ENCODE measurements at regions not wholly inside any gene's neighbourhood (a gene's known extent, or its start where the extent isn't known, plus 50 kb on each side); places are given as distances from the start of the nearest gene placed in this dataset.
"Not testable (repeated sequence)": the region's sequence is repeated elsewhere in the genome, so short reads cannot be mapped to it uniquely, and the experiment has no call there.

DNA sequence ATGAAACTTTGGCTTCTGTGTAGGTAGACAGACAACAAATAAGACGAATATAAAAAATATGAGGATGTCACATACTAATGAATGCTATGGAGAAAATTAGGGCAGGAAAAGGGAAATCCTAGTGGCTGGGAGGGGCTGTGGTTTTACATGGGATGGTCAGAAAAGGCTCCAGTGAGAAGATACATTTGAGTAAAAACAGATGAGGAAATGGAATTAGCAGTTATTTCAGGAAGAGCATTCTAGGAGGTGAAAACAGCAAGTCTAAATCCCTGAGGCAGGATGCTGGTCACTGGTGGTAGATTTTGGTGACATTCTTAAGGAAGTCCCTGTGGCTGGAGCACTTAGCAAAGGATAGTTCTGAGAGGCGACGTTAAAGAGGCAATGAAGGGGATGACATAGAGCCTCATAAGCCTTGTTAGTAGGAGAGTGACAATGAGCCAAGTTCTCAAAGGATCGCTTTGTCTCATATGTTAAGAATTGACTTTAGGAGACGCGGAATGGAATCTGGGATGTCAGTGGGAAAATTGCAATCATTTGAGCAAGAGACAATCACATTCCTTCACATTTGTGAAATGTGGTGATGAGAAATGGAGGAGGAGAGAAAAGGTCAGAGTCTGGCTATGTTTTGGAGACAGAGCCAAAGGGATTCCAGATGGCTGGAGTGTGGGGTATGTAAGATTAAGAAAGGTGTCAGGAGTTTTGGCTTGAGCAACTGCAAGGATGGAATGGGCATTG lies 384.7 kb upstream of the FZD8 start:
- no peak for ATAC-seq
- DNase-seq: no peak
- Mint-ChIP-seq H3K27me3 (no peaks in the 10 kb centered on the region), H3K9me3 (peaks cover 3% of the 10 kb centered on the region), H3K27ac (no peak overlapping the region), H3K4me3 (no peak overlapping the region), H3K36me3 (ENCODE audit: low read depth) (no peaks in the 10 kb centered on the region), H3K4me1 (no peaks in the 10 kb centered on the region)

DNA sequence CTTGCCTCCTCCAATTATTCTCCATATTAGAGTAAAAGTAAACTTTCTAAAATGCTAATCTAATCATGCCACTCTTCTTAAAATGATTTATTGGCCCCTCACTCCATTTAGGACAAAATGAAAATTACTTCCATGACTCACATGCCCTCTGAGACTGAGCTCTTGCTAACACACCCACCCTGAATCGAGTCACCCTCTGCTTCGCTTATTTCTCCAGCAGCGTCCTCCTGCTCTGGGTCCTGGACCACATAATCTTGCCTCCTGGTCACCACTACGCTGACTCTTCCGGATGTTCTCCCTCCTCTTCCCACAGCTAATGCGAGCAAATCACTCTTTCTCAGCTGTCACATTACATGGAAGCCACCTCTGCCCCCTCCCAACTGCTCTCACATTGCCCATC lies 384.0 kb upstream of the FZD8 start:
- Mint-ChIP-seq H3K27me3 (no peaks in the 10 kb centered on the region), H3K36me3 (ENCODE audit: low read depth) (no peaks in the 10 kb centered on the region), H3K27ac (no peak overlapping the region), H3K4me3 (no peak overlapping the region), H3K4me1 (no peaks in the 10 kb centered on the region), H3K9me3 (peaks cover 3% of the 10 kb centered on the region)
- DNase-seq (no peak), ATAC-seq (no peak)

GRCh38 chr10:36023939-36024338 lies 381.8 kb upstream of the FZD8 start:
- peaks cover 3% of the 10 kb centered on the region for H3K9me3 Mint-ChIP-seq
- no peaks in the 10 kb centered on the region for H3K36me3 Mint-ChIP-seq (ENCODE audit: low read depth)
- no peak overlapping the region for H3K4me3 Mint-ChIP-seq
- ATAC-seq (no peak), DNase-seq (no peak)
- H3K27ac Mint-ChIP-seq: no peak overlapping the region
- no peaks in the 10 kb centered on the region for H3K27me3 Mint-ChIP-seq
- H3K4me1 Mint-ChIP-seq: no peaks in the 10 kb centered on the region

DNA sequence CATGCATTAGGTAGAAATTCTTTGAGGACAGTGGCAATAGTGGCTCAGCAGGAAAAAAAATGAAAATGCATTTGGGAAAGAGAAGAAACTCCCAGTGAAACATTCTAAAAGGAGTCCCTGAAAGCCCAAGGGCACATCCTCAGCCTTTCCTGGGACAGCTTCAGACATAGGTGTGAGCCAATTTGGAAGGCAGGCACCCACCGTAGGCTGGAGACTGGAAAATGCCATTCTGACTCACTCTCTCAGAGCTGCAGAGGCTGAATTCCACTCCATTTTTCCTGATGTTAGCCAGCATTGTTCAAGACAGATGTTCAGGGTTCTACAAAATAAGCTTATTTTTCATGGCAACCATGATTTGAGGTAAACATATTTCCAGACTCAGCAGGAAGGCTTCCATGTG lies 379.0 kb upstream of the FZD8 start:
- no peaks in the 10 kb centered on the region for H3K36me3 Mint-ChIP-seq (ENCODE audit: low read depth)
- H3K27me3 Mint-ChIP-seq: no peaks in the 10 kb centered on the region
- no peak for ATAC-seq
- no peak overlapping the region for H3K27ac Mint-ChIP-seq
- H3K9me3 Mint-ChIP-seq: peaks cover 1% of the 10 kb centered on the region
- no peaks in the 10 kb centered on the region for H3K4me1 Mint-ChIP-seq
- DNase-seq: no peak
- no peak overlapping the region for H3K4me3 Mint-ChIP-seq

DNA sequence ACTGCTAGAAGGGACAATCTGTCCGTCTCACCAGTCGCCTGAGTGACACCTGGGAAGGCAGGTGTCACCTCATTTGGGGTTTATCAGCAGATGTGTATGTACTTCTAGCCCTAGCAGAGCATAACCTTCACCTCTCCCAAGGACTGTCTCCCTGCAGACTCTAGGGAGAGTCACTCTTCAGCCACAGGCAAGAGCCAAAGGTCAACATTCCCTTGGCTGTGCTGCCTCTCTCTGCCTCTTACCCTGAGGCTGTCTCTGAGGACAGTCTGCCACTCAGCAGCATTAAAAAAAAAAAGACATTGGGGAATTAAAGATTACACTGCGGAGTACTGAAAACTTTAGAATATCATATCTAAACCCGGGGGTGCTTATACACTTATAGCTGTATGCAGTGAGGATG lies 377.7 kb upstream of the FZD8 start:
- Mint-ChIP-seq H3K4me3 (no peak overlapping the region), H3K9me3 (no peaks in the 10 kb centered on the region), H3K27ac (no peak overlapping the region), H3K36me3 (ENCODE audit: low read depth) (no peaks in the 10 kb centered on the region), H3K27me3 (no peaks in the 10 kb centered on the region), H3K4me1 (no peaks in the 10 kb centered on the region)
- no peak for ATAC-seq
- no peak for DNase-seq

DNA sequence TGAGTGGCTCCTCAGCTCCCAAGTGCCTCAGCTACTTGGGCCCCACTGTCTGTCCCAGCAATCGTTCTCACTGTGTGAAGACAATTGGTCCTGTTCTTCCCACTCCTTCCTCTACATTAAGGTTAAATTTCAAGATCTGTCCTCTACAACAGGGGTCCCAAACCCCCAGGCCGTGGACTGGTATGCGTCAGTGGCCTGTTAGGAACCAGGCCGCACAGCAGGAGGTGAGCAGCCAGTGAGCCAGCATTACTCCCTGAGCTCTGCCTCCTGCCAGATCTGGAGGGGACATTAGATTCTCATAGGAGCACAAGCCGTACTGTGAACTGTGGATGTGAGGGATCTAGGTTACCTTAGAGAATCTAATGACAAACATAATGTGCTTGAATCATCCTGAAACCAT lies 376.9 kb upstream of the FZD8 start:
- DNase-seq: no peak
- Mint-ChIP-seq H3K27me3 (no peaks in the 10 kb centered on the region), H3K36me3 (ENCODE audit: low read depth) (no peaks in the 10 kb centered on the region), H3K4me3 (no peak overlapping the region), H3K27ac (no peak overlapping the region), H3K4me1 (no peaks in the 10 kb centered on the region), H3K9me3 (no peaks in the 10 kb centered on the region)
- ATAC-seq: no peak

DNA sequence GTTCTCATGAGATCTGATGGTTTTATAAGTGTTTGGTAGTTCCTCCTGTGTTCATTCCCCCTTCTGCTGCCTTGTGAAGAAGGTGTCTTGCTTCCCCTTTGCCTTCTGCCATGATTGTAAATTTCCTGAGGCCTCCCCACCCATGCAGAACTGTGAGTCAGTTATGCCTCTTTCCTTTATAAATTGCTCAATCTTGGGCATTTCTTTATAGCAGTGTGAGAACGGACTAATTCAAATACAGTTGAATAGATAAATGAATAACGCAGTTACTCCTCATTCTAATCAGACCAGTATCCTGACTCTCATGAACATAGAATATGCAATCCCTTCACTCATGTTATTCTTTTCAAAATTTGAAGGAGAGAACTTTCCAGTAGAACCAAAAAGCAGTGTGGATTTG lies 375.0 kb upstream of the FZD8 start:
- H3K9me3 Mint-ChIP-seq: no peaks in the 10 kb centered on the region
- ATAC-seq (no peak), DNase-seq (no peak)
- H3K4me3 Mint-ChIP-seq: no peak overlapping the region
- no peak overlapping the region for H3K27ac Mint-ChIP-seq
- no peaks in the 10 kb centered on the region for H3K27me3 Mint-ChIP-seq
- H3K4me1 Mint-ChIP-seq: no peaks in the 10 kb centered on the region
- no peaks in the 10 kb centered on the region for H3K36me3 Mint-ChIP-seq (ENCODE audit: low read depth)

- Mint-ChIP-seq H3K4me3 (no peak overlapping the region), H3K27ac (no peak overlapping the region), H3K9me3 (peaks cover 7% of the 10 kb centered on the region), H3K4me1 (no peaks in the 10 kb centered on the region), H3K27me3 (no peaks in the 10 kb centered on the region), H3K36me3 (ENCODE audit: low read depth) (no peaks in the 10 kb centered on the region)
- DNase-seq: no peak
- no peak for ATAC-seq
These were observed 365.3 kb upstream of the FZD8 start for GRCh38 chr10:36007369-36007768.

- Mint-ChIP-seq H3K4me3 (no peak overlapping the region), H3K4me1 (no peaks in the 10 kb centered on the region), H3K9me3 (peaks cover 7% of the 10 kb centered on the region), H3K27me3 (no peaks in the 10 kb centered on the region), H3K36me3 (ENCODE audit: low read depth) (no peaks in the 10 kb centered on the region), H3K27ac (no peak overlapping the region)
- DNase-seq: no peak
- no peak for ATAC-seq
These were observed 361.6 kb upstream of the FZD8 start for GRCh38 chr10:36003688-36004087.

DNA sequence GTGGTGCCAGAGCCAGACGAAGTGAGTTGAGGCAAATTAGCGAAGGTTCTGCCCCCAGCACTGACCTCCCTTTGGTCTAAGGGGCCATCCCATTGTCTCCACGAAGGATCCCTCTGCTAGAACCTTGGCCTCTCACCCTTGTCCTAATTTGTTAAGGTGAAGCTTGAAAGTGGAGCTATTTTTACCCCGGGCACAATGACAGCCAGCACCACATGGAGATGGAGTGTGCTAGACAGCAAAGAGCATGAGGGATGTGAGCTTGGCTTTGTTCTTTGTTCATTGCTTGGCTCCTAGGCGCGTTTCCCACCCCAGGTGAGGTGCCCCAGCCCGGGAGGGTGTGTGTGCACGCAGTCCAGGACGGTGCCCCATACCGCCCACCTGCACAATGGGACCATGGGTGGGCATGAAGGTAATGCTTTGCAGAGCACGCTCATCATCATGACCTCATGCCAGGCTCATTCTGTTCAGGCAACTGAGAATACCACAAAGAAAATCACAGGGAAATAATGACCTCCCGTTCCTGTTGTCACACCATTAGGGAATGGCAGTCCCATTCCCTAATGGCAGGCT lies 361.0 kb upstream of the FZD8 start:
- H3K27me3 Mint-ChIP-seq: no peaks in the 10 kb centered on the region
- no peak for ATAC-seq
- no peaks in the 10 kb centered on the region for H3K36me3 Mint-ChIP-seq (ENCODE audit: low read depth)
- no peak overlapping the region for H3K27ac Mint-ChIP-seq
- H3K4me1 Mint-ChIP-seq: no peaks in the 10 kb centered on the region
- H3K4me3 Mint-ChIP-seq: no peak overlapping the region
- H3K9me3 Mint-ChIP-seq: peaks cover 7% of the 10 kb centered on the region
- no peak for DNase-seq

GRCh38 chr10:36002445-36002844 lies 360.3 kb upstream of the FZD8 start:
- no peak for ATAC-seq
- no peaks in the 10 kb centered on the region for H3K36me3 Mint-ChIP-seq (ENCODE audit: low read depth)
- no peaks in the 10 kb centered on the region for H3K27me3 Mint-ChIP-seq
- no peak for DNase-seq
- H3K9me3 Mint-ChIP-seq: peaks cover 7% of the 10 kb centered on the region
- H3K4me3 Mint-ChIP-seq: no peak overlapping the region
- H3K27ac Mint-ChIP-seq: no peak overlapping the region
- no peaks in the 10 kb centered on the region for H3K4me1 Mint-ChIP-seq

DNA sequence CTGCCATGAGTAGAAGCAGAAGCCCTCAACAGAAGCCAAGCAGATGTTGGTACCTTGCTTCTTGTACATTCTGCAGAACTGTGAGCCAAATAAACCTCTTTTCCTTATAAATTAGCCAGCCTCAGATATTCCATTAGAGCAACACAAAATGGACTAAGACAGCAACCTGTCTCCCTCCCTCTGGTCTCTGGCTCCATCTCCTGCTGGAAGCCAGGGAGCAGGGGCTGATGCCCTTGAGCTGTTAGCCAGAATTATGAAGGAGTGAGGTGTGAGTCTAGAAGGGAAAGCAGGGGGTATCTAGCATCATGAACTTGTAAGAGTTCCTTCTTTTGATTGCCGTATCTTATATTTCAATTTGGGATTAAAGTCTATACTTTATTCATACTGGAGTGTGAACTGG lies 358.7 kb upstream of the FZD8 start:
- not testable (repeated sequence) for H3K4me3 Mint-ChIP-seq; H3K4me1 Mint-ChIP-seq; H3K9me3 Mint-ChIP-seq; ATAC-seq; H3K36me3 Mint-ChIP-seq (ENCODE audit: low read depth); H3K27me3 Mint-ChIP-seq; DNase-seq; H3K27ac Mint-ChIP-seq

- Mint-ChIP-seq H3K4me3 (no peak overlapping the region), H3K27me3 (no peaks in the 10 kb centered on the region), H3K27ac (no peak overlapping the region), H3K9me3 (no peaks in the 10 kb centered on the region), H3K4me1 (no peaks in the 10 kb centered on the region), H3K36me3 (ENCODE audit: low read depth) (no peaks in the 10 kb centered on the region)
- no peak for ATAC-seq
- no peak for DNase-seq
These were observed 355.9 kb upstream of the FZD8 start for GRCh38 chr10:35998026-35998425.

DNA sequence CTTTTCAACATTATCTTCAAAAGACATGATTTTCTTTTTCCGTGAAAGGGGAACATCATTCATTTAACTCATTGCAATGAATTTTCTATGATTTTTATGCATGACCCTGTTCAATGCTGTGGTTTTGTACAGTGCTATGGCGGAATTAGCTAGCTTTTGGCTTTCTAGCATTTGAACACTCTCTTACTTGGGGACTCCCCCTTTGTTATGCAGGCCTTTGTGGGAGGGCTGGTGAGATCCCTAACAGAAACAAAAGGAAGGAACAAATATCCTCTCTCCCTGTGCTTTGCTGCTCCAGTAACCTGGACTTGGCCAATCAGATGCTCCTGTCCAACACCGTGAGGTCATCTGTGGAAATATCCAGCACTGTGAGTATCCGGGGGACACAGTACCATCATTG lies 353.4 kb upstream of the FZD8 start:
- no peaks in the 10 kb centered on the region for H3K9me3 Mint-ChIP-seq
- no peaks in the 10 kb centered on the region for H3K36me3 Mint-ChIP-seq (ENCODE audit: low read depth)
- no peak for DNase-seq
- H3K4me3 Mint-ChIP-seq: no peak overlapping the region
- no peak for ATAC-seq
- no peaks in the 10 kb centered on the region for H3K4me1 Mint-ChIP-seq
- no peak overlapping the region for H3K27ac Mint-ChIP-seq
- no peaks in the 10 kb centered on the region for H3K27me3 Mint-ChIP-seq

DNA sequence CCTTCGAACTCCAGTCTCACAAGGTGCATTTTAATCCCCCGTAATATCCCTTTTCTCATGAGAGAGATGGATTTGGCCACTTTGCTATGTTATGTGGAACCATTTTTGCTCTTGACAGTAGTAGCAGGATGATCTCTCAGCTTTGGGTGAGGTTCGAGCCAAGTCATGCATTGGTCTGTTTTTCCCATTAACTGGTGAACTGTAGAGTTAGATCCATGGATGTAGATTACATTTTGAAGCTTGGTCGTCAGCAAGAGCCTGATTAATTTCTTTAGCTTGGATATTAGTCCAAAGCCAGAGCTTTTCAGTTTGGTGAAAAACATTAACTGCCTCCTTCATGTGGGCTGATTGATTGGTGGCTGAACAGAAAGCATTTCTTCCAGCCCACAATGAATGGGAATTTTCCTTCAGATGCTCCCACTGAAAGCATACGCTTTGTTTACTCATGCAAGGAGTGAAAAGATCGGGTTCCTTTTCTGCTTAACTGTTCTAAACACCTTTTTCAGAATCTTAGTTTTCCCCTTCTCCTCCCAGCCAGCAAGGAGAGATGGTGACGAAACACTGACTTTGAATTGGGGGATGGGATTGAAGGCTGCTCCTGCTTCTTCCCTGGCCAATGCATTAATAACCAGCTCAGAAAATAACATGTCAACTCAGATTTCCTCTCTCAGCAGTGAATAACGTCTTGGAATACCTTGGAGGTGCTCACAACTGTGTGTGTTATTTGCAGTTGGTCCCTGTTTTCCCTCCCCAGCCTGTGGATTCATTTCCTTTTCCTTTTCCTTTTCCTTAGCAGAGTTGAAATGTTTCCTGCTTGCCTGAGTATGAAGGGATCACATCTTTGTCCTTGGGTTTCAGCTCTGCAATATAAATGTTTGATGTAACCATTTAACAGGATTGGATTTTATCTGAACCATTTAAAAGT lies 351.8 kb upstream of the FZD8 start:
- Mint-ChIP-seq H3K4me1 (no peaks in the 10 kb centered on the region), H3K4me3 (no peak overlapping the region), H3K9me3 (no peaks in the 10 kb centered on the region), H3K36me3 (ENCODE audit: low read depth) (no peaks in the 10 kb centered on the region), H3K27ac (no peak overlapping the region), H3K27me3 (no peaks in the 10 kb centered on the region)
- ATAC-seq: no peak
- DNase-seq: no peak

Data from activated naive CD8-positive, alpha-beta T cell treated with anti-CD3 and anti-CD28 coated beads, Interleukin-2, amount 50 U/mL, for 24 hours (primary cell).